ENCODE measurements at regions not wholly inside any gene's neighbourhood (a gene's known extent, or its start where the extent isn't known, plus 50 kb on each side); places are given as distances from the start of the nearest gene placed in this dataset.

DNA sequence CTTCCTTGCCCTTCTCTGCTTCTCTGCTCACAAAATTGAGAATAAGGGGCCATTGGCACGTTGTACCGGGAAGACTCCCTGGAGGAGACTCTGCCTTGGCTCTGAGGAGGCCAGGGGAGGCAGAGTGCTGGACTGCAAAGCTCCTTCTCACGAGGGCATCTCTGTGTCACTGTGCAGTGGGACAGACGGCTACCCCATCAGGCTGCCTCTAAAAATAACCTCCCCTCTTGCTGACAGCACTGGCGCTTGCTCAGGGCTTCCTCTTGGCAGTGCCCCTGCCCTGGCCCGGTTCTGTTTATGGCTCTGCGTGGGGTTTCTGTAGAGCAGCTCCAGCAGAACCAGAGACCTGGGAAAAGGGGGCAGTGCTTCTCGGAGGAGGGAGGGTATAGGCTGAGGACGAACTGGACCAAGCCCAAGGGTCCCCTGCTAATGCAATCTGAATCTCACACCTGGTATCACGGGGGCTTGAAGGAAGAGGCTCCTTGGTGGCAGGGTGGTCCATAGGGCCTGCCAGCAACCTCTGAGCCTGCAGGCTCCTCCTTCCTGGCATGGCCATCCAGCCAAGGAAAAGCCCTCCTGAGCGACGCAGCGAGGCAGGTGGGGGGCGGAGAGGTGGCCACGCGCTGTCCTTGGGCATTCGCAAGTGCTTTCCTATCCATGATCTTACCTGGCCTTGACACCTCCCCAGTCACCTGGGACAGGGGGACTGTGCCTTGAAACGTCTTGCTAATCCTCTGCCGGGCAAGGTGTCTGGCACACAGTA lies 63.3 kb upstream of the TLE3 start:
- H3K27ac ChIP-seq = no peak overlapping the region
- H3K4me3 ChIP-seq = no peak overlapping the region
- TF ChIP-seq, protein P1, sequence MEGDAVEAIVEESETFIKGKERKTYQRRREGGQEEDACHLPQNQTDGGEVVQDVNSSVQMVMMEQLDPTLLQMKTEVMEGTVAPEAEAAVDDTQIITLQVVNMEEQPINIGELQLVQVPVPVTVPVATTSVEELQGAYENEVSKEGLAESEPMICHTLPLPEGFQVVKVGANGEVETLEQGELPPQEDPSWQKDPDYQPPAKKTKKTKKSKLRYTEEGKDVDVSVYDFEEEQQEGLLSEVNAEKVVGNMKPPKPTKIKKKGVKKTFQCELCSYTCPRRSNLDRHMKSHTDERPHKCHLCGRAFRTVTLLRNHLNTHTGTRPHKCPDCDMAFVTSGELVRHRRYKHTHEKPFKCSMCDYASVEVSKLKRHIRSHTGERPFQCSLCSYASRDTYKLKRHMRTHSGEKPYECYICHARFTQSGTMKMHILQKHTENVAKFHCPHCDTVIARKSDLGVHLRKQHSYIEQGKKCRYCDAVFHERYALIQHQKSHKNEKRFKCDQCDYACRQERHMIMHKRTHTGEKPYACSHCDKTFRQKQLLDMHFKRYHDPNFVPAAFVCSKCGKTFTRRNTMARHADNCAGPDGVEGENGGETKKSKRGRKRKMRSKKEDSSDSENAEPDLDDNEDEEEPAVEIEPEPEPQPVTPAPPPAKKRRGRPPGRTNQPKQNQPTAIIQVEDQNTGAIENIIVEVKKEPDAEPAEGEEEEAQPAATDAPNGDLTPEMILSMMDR (IDR thresholded peaks at IDR 0.05) = no peak
- no peak for DNase-seq (ENCODE audit: low spot score)

DNA sequence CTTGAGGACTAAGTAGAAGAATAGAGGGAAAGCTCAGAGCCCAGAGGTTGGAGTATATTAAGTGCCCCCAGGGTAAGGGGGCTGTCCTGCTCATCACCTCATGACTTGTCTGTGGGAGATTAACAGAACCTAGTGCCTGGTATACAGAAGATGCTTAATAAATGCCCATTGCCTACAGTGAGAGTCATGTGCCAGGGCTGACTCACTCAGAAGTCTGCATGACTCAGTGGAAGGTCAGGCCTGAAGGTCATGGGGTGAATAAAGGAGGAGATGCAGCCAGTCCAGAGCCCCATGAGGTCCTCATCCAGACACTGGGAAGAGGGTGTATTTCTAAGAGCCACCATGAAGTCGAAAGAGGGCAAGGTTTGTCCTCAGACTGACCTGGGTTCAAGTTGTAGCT lies 62.5 kb upstream of the TLE3 start:
- no peak overlapping the region for H3K27ac ChIP-seq
- TF ChIP-seq, protein P1 (IDR thresholded peaks at IDR 0.05) = no peak
- H3K4me3 ChIP-seq = no peak overlapping the region
- DNase-seq (ENCODE audit: low spot score) = no peak

DNA sequence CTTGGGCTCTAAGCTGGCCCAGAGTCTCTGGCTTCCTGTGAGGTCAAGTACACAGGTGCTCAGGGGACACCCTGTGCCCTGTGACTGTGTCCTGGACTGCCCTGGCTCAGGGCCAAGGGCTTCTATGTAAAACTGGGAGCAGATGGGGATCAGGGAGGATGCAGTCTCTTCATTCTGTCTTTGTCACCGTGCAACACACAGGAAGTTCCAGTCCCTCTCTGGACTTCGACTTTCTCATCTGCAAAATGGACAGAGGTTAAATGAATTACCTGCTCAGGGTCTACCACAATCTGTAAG lies 61.9 kb upstream of the TLE3 start:
- DNase-seq (ENCODE audit: low spot score) = no peak
- Histone ChIP-seq H3K27ac (no peak overlapping the region), H3K4me3 (no peak overlapping the region)
- TF ChIP-seq, protein P1 (IDR thresholded peaks at IDR 0.05) = no peak

DNA sequence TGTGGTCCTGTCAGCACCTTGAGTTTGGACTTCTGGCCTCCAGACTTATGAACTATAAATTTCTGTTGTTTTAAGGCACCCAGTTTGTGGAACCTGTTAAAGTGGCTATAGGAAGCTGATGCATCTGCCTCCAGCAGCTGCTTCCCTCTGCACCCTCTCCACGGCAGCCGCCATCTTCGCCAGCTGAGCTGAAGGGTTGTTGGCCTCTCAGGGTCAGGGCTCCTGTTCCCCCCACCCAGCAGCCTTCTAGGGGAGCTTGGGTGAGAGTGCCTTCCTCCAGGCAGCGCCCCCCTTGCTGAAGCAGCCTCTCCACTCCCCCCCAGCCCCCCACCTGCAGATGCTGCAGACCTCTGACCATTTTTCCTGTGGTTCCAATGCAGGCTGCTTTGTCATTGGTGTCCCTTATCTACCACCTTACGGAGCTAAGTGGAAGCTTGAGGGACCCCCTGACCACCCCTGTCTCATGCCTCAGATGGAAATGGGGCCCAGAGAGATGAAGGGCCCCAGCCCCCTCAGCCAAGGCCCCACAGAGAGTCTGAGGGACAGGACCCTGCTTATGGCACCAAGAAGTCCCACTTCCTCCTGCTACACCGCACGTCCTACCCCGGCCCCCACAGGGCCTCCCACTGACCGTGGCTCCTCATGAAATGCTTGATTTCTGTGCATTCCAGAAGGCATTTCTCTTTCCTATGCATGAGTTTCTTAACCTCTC lies 61.4 kb upstream of the TLE3 start:
- TF ChIP-seq, protein P1 (IDR thresholded peaks at IDR 0.05) = no peak
- H3K4me3 ChIP-seq = no peak overlapping the region
- DNase-seq (ENCODE audit: low spot score) = no peak
- no peak overlapping the region for H3K27ac ChIP-seq

DNA sequence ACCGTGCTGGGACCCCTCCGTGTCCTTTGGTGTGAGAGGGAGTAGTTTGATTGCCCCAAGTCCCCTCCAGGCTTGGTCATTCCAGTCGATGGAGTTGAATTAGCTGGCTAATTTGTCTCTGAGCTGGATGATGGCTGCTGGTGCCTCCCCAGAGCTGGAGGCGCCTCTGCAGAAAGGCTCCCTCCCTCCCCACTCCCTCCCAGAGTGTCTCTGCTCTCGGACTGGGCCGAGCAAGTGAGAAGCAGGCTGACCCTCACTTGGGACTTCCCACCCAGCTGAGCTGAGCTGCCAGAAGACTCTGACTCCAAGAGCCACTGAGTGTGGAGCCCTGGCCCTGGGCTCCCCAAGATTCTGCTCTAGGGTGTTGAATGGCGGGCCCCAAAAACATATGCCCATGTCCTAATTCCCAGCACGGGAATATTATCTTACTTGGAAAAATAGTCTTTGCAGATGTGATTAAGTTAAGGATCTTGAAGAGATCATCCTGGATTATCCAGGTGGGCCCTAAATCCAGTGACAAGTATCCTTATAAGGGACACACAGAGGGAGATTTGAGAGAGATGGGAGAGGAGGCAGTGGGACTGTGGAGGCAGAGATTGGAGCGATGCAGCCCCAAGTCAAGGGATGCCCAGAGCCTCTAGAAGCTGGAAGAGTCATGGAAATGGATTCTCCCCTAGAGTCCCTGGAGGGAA lies 60.7 kb upstream of the TLE3 start:
- TF ChIP-seq, protein P1 (IDR thresholded peaks at IDR 0.05) = no peak
- H3K4me3 ChIP-seq = no peak overlapping the region
- no peak overlapping the region for H3K27ac ChIP-seq
- DNase-seq (ENCODE audit: low spot score) = no peak

DNA sequence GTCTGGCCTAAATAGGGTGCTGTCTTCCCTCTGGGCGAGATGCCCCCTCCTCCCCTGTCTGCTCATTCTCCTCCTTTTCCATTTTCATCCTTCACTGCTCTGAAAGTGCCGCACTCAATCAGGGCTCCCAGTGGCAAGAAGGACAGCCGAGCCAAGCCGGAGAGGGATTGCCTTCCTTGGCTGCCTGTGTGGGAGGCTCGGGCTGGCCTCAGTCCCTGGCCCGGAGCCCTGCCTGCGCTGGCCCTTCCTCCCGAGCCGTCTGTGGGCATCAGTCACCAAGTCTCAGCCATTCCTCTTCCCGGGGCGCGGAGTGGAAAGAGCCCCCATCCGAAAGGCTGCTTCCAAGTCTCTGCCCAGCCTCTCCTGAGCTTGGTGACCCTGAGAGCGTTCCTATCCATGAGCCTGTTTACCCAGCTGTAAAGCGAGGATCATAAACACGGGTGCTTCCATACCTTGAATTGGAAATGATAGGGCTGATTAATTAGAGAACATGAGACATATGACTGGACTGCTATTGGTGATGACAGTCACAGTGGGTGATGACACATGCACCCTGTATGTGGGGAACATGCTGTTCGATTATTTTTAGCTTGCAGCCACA lies 59.1 kb upstream of the TLE3 start:
- H3K27ac ChIP-seq = peak overlapping the region in 1 of 2 donors; percentile 46
- peak overlapping the region; percentile 22 for H3K4me3 ChIP-seq
- peak; percentile 85 for DNase-seq (ENCODE audit: low spot score)
- TF ChIP-seq, protein P1 (IDR thresholded peaks at IDR 0.05) = no peak

Data from coronary artery (tissue), 2 donors.